GM12878 (cell line): ENCODE measurements at regions not wholly inside any gene's neighbourhood (a gene's known extent, or its start where the extent isn't known, plus 50 kb on each side); places are given as distances from the start of the nearest gene placed in this dataset.

ENCODE experiments used
- ATAC-seq: fragments of 200-7000 bp; cut with Tn5 transposase; 3 replicates; pipeline ENCODE4 v1.9.1; 2020; ENCODE audit warnings: mild to moderate bottlenecking, moderate library complexity
- BruUV-seq: library from RNA; stranded (reverse); fragments of 400-500 nt; replicated peaks from 2 replicates; lab custom pipeline; 2021; lab: Mats Ljungman, UMichigan
- CTCF ChIA-PET: fragments of 300-600 bp; sonication (Branson Sonifier 250); formaldehyde crosslinking; extraction: SDS; loops from one replicate; lab custom pipeline; 2021; ENCODE audit warnings: inconsistent platforms; lab: Yijun Ruan, JAX
- POLR2A ChIA-PET: fragments of 350-600 bp; formaldehyde crosslinking; extraction: SDS; loops from one replicate; lab custom pipeline; 2021; ENCODE audit warnings: inconsistent platforms; lab: Charles Lee
- RAD21 ChIA-PET: fragments of 300-600 bp; sonication (Branson Sonifier 250); formaldehyde crosslinking; loops from one replicate; lab custom pipeline; 2023; ENCODE audit warnings: antibody characterized with exemption; ENCODE audit not compliant: unreplicated experiment; lab: Charles Lee
- SMC1A ChIA-PET: fragments of 300-600 bp; sonication (Branson Sonifier 250); formaldehyde crosslinking; loops from one replicate; lab custom pipeline; 2023; ENCODE audit not compliant: unreplicated experiment, uncharacterized antibody; lab: Charles Lee
- DNase-seq: peaks from one replicate; pipeline ENCODE4 v3.0.0-alpha.2; 2011; ENCODE audit warnings: low read depth, low spot score
- FAIRE-seq: peaks from 3 replicates; lab custom pipeline; 2011; peaks lifted over from hg19 to GRCh38; lab: Jason Lieb, UNC
- H2AFZ ChIP-seq: 2 replicates; pipeline ENCODE4 v1.6.0; 2011; ENCODE audit warnings: low read depth, low read length, control low read depth; ENCODE audit not compliant: control insufficient read depth
- H3K27ac ChIP-seq: 2 replicates; pipeline ENCODE4 v1.5.1; 2011; ENCODE audit warnings: control low read depth; ENCODE audit not compliant: control insufficient read depth, insufficient read depth
- H3K27me3 ChIP-seq, 2 experiments: replicated peaks in 1 of 2; 2 replicates each; pipeline versions ENCODE4 v1.6.0 to v1.6.1; 2011; ENCODE audit warnings: low read length in 1 of 2; ENCODE audit not compliant: control insufficient read depth in 2 of 2, insufficient read depth in 2 of 2
- H3K36me3 ChIP-seq, 2 experiments: 2 replicates each; pipeline ENCODE4 v1.5.1; 2011; ENCODE audit warnings: low read length in 1 of 2; ENCODE audit not compliant: control insufficient read depth in 2 of 2, insufficient read depth in 2 of 2
- H3K4me1 ChIP-seq: 2 replicates; pipeline ENCODE4 v1.6.1; 2011; ENCODE audit warnings: mild to moderate bottlenecking, low read length, moderate library complexity, mixed read lengths; ENCODE audit not compliant: control insufficient read depth, insufficient read depth
- H3K4me2 ChIP-seq: 2 replicates; pipeline ENCODE4 v1.6.0; 2011; ENCODE audit warnings: control low read depth; ENCODE audit not compliant: control insufficient read depth, insufficient read depth
- H3K4me3 ChIP-seq: fragments of 200-600 bp; sonication (generic); 2 replicates; pipeline ENCODE4 v1.5.1; 2016
- H3K79me2 ChIP-seq: 2 replicates; pipeline ENCODE4 v1.6.0; 2011; ENCODE audit warnings: low read length; ENCODE audit not compliant: control insufficient read depth, insufficient read depth
- H3K9ac ChIP-seq: 2 replicates; pipeline ENCODE4 v1.8.0; 2011; ENCODE audit warnings: low read length, control low read depth, mixed read lengths; ENCODE audit not compliant: control insufficient read depth, insufficient read depth
- H3K9me3 ChIP-seq: replicated peaks from 3 replicates; pipeline ENCODE4 v1.5.1; 2011; ENCODE audit warnings: mild to moderate bottlenecking, low read length; ENCODE audit not compliant: control insufficient read depth, insufficient read depth
- H4K20me1 ChIP-seq: 2 replicates; pipeline ENCODE4 v1.6.0; 2011; ENCODE audit not compliant: control insufficient read depth, insufficient read depth
- ASH2L ChIP-seq: fragments of 300-600, 200-600 bp; sonication (generic); IDR thresholded peaks from 2 replicates; pipeline ENCODE4 v1.6.1; 2017; ENCODE audit warnings: low read depth, mild to moderate bottlenecking, borderline replicate concordance
- CBFB ChIP-seq: IDR thresholded peaks from 2 replicates; pipeline ENCODE4 v1.6.1; 2016; ENCODE audit warnings: antibody characterized with exemption, low read depth
- CREM ChIP-seq: IDR thresholded peaks from 2 replicates; pipeline ENCODE4 v1.6.1; 2014; ENCODE audit warnings: antibody characterized with exemption, low read depth
- E2F4 ChIP-seq: IDR thresholded peaks from 2 replicates; pipeline ENCODE4 v1.6.1; 2012; ENCODE audit warnings: low read depth, low read length, improper control_type of control experiment
- EP300 ChIP-seq, 2 experiments: fragments of 150-350 bp in 1 of 2; IDR thresholded peaks; 2 replicates each; pipeline ENCODE4 v1.6.1; 2011 to 2012; ENCODE audit warnings: low read depth in 2 of 2, low read length in 2 of 2, borderline replicate concordance in 1 of 2, improper control_type of control experiment in 1 of 2, inconsistent platforms in 1 of 2; ENCODE audit not compliant: control insufficient read depth in 1 of 2
- IKZF2 ChIP-seq, 2 experiments: fragments of 450-650 bp; IDR thresholded peaks; 2 replicates each; pipeline ENCODE4 v1.6.1; 2017; ENCODE audit warnings: mild to moderate bottlenecking in 2 of 2, moderate library complexity in 2 of 2
- JUNB ChIP-seq: IDR thresholded peaks from 2 replicates; pipeline ENCODE4 v1.6.1; 2016; ENCODE audit warnings: antibody characterized with exemption, mild to moderate bottlenecking
- MEF2B ChIP-seq: fragments of 450-650 bp; IDR thresholded peaks from 2 replicates; pipeline ENCODE4 v1.6.1; 2018; ENCODE audit warnings: mild to moderate bottlenecking, moderate library complexity; ENCODE audit not compliant: partially characterized antibody, poor library complexity, severe bottlenecking
- NFYB ChIP-seq: IDR thresholded peaks from 2 replicates; pipeline ENCODE4 v1.6.1; 2011; ENCODE audit warnings: low read depth, mild to moderate bottlenecking, low read length, improper control_type of control experiment, moderate library complexity; ENCODE audit not compliant: insufficient read depth
- NR2C1 ChIP-seq: fragments of 450-650 bp; IDR thresholded peaks from 2 replicates; pipeline ENCODE4 v1.6.1; 2017; ENCODE audit warnings: antibody characterized with exemption, mild to moderate bottlenecking, moderate library complexity
- NRF1 ChIP-seq: conservative IDR thresholded peaks from 2 replicates; pipeline ENCODE4 v1.6.1; 2011; ENCODE audit warnings: mild to moderate bottlenecking, low read depth, low read length, improper control_type of control experiment
- PML ChIP-seq: IDR thresholded peaks from 2 replicates; pipeline ENCODE4 v1.6.1; 2012; ENCODE audit warnings: low read length, inconsistent platforms
- STAT1 ChIP-seq: fragments of 450-650 bp; conservative IDR thresholded peaks from 2 replicates; pipeline ENCODE4 v1.6.1; 2014; ENCODE audit warnings: antibody characterized with exemption, mild to moderate bottlenecking
- TARDBP ChIP-seq: IDR thresholded peaks from 2 replicates; pipeline ENCODE4 v1.6.1; 2016; ENCODE audit warnings: borderline replicate concordance
- ZBED1 ChIP-seq: IDR thresholded peaks from 2 replicates; pipeline ENCODE4 v1.6.1; 2016; ENCODE audit warnings: borderline replicate concordance
- ZBTB40 ChIP-seq: fragments of 450-650 bp; IDR thresholded peaks from 2 replicates; pipeline ENCODE4 v1.6.1; 2016; ENCODE audit warnings: mild to moderate bottlenecking, moderate library complexity, borderline replicate concordance
- ZNF207 ChIP-seq: fragments of 450-650 bp; IDR thresholded peaks from 2 replicates; pipeline ENCODE4 v1.6.1; 2014; ENCODE audit warnings: antibody characterized with exemption, mild to moderate bottlenecking, borderline replicate concordance
- ZSCAN29 ChIP-seq: fragments of 450-650 bp; IDR thresholded peaks from 2 replicates; pipeline ENCODE4 v1.6.1; 2017; ENCODE audit warnings: mild to moderate bottlenecking, moderate library complexity
- in situ Hi-C: fragments of 300-500 bp; cut with MboI; formaldehyde crosslinking; loops from 9 replicates; pipeline ENCODE4 v1.14.3; 2018; ENCODE audit warnings: mixed read lengths
- intact Hi-C: fragments of 100-400 bp; cut with micrococcal nuclease; formaldehyde crosslinking; loops from one replicate; pipeline ENCODE4 v1.14.2; 2022; ENCODE audit not compliant: unreplicated experiment

- TF ChIP-seq ZBTB40 (no peak), CBFB (no peak)
- TF ChIP-seq, all 136 proteins: peak for 0
Observed at GRCh38 chr11:25159341-25159740, 662.5 kb downstream of the LUZP2 start (continued).

GRCh38 chr11:25163421-25163820 lies 666.6 kb downstream of the LUZP2 start:
- CTCF ChIA-PET, result no interaction called here
- no peak for DNase-seq
- H3K4me1 ChIP-seq, result no peaks in the 10 kb centered on the region
- H3K27ac ChIP-seq, result no peak overlapping the region
- no peaks in the 10 kb centered on the region for H3K27me3 ChIP-seq
- no peak overlapping the region for H3K4me3 ChIP-seq
- H3K9ac ChIP-seq, result no peak overlapping the region
- POLR2A ChIA-PET, result no interaction called here
- no peaks in the 10 kb centered on the region for H3K79me2 ChIP-seq
- H3K36me3 ChIP-seq, result no peaks in the 10 kb centered on the region
- no peaks in the 10 kb centered on the region for H3K9me3 ChIP-seq
- RAD21 ChIA-PET, result no interaction called here
- H2AFZ ChIP-seq, result no peak overlapping the region
- no peak for FAIRE-seq
- in situ Hi-C loops (no loop called here), intact Hi-C loops (no loop called here)
- no peak for ATAC-seq
- H3K4me2 ChIP-seq, result no peak overlapping the region
- SMC1A ChIA-PET, result no interaction called here
- H4K20me1 ChIP-seq, result no peaks in the 10 kb centered on the region
- BruUV-seq, result no TSS peak
- TF ChIP-seq MEF2B (no peak), TARDBP (no peak), ZSCAN29 (no peak), NRF1 (no peak), JUNB (no peak), NR2C1 (no peak), CREM (no peak), ZNF207 (no peak), E2F4 (no peak), ASH2L (no peak), STAT1 (no peak), EP300 (IDR thresholded peaks at IDR 0.05; ENCODE audit: borderline replicate concordance in 1 of 2, control insufficient read depth in 1 of 2, low read depth in 2 of 2, low read length in 2 of 2) (no peak), PML (no peak), IKZF2 (IDR thresholded peaks at IDR 0.05) (no peak), NFYB (no peak), ZBED1 (no peak)
